T-helper 9 cell (primary cell): ENCODE measurements at regions not wholly inside any gene's neighbourhood (a gene's known extent, or its start where the extent isn't known, plus 50 kb on each side); places are given as distances from the start of the nearest gene placed in this dataset.

ENCODE experiments used
- DNase-seq: peaks from one replicate; pipeline ENCODE4 v3.0.0-alpha.2; 2020

GRCh38 chr1:30310966-30311742 is 412.2 kb downstream of the MATN1 start:
- DNase-seq, result no peak

- DNase-seq, result no peak
Observed at GRCh38 chr1:30307182-30307581, 416.2 kb downstream of the MATN1 start.

DNA sequence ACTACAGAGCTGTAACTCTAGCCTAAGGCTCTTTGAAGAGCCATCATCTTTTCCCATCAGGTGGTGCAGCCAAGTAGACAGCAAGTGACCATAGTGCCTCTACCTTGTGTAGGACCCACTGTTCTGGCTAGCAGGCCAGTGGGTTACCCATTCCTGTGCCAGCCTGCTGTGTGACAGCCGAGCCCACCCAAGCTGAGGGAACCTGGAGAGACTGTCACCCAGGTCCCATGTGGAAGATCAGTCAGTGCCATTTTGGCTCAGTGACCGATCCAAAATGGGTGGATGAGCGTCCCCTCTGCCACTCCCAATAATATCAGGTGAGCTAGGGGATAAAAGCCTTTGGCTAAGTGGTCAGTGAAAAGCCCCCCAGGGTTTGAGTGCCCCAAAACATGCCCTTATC is 417.9 kb downstream of the MATN1 start:
- DNase-seq, result no peak

- no peak for DNase-seq
Observed at GRCh38 chr1:30305061-30305460, 418.3 kb downstream of the MATN1 start.

GRCh38 chr1:30304080-30304479 is 419.3 kb downstream of the MATN1 start:
- no peak for DNase-seq

DNA sequence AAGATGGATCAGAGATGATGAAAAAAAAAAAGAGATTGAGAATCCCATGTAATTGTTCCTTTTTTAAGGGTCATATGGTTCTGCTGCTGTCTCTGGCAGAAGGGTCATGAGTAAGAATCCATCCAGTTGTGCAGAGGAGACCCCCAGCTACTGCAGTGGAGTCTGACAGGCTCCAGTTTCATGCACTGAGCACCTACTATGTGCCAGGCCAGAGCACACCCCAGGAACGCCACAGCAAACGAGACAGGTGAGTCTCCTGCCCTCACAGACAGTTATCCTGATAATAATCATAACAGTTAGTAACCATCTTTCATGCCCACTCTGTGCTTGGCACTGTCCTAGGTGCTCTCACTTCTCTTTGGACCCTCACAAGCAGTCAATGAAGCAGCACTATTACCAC is 420.0 kb downstream of the MATN1 start:
- no peak for DNase-seq

DNA sequence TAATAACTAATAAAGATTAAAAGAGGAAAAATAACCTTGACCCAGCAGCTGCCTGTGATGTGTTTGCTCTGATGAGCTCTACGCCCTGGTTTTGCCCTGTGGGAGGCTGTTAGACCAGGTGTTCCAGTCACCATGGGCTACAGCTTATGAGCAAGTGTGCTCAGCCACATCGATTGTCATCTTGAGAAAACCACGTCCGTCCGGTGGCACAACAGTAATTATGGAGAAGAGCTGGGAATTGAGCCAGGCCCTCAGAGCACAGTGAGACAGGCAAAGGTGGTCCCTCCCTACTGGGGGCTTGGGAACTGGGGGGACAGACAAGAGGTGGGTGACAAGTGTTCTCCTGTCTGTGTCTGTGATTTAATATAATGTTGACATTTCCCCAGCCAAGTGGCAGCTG is 420.5 kb downstream of the MATN1 start:
- no peak for DNase-seq

GRCh38 chr1:30300669-30301068 is 422.7 kb downstream of the MATN1 start:
- DNase-seq, result no peak

- DNase-seq, result no peak
Observed at GRCh38 chr1:30299393-30299792, 424.0 kb downstream of the MATN1 start.

DNA sequence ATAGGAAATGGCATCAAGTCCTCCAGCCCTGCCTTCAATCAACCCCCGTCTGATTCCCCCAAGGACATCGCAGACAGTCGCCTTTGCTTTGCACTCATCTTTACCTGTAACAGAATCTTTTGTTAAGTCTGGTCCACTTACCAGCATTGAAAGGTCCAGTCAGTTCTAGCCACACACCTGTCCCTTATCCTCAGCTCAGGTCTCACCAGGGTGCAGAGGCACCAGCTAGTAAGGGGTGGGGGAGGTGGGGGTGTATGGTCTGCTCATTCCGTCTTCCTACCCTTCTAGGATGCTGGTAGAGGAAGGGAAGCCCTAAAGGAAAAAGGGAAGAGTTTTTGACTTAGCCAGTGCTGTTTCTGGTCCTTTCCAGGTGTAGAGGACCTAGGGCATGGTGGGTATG is 427.7 kb downstream of the MATN1 start:
- no peak for DNase-seq

GRCh38 chr1:30295266-30295665 is 428.1 kb downstream of the MATN1 start:
- DNase-seq, result no peak

DNA sequence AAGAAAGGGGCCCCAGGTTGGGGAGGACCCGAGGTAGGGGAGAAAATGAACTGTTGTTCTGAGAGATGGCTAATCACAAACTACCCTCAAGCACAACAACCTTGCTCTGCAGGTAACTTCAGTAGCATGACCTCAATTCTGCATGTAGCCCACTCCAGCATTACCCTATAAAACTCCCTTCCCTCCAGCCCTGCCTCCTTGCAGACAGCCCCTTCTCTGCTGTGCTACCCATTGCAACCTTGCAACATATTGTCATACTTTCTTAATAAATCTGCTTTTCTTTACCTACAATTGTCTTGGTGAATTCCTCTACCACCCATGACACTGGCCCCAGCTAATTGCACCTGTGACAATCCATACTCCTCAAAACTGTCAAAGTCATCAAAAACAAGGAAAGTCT is 428.9 kb downstream of the MATN1 start:
- DNase-seq, result no peak

- DNase-seq, result no peak
Observed at GRCh38 chr1:30292451-30292850, 430.9 kb downstream of the MATN1 start.

GRCh38 chr1:30291526-30291925 is 431.9 kb downstream of the MATN1 start:
- DNase-seq, result no peak

GRCh38 chr1:30290581-30290980 is 432.8 kb downstream of the MATN1 start:
- DNase-seq, result no peak

DNA sequence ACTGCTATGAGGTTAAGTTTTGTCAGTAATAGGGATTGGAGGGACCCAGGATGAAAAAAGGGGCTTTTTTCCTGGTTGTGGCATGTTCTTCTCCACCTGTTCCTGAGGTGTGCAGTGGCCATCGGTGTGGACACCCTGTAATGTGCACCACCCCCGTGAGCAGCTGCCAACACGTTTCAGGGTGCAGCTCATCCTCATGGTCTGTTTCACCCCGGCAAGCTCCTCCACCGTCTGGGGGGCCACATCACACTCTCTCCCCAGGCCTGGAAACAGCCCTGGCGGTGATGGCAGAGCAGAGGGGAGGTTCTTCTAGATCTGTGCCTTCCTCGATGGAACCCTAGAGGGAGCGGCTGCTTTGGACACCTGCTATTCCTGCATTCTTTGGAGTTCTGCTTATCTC is 435.4 kb downstream of the MATN1 start:
- DNase-seq, result no peak

GRCh38 chr1:30286988-30287839 is 436.2 kb downstream of the MATN1 start:
- DNase-seq, result no peak

- no peak for DNase-seq
Observed at GRCh38 chr1:30286241-30286987, 437.0 kb downstream of the MATN1 start.

DNA sequence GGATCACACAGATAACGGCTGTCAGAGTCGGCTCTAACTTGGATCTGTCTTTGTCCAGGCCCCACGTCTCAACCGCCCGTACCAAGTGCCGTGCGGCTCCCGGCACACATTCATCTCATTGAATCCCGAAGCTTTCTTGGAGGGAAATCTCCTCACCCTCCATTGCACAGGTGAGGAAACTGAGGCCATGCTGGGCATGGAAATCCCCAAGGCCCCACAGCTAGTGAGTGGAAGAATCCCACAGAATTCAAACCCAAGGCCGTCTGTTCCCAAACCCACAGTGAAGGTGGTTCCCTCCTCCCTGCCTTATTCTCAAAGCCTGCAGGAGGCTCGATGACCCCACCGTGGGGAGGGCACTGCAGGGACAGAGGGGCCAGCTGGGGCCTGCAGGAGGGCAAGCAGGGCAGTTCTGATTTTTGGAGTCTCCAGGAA is 437.9 kb downstream of the MATN1 start:
- no peak for DNase-seq

- no peak for DNase-seq
Observed at GRCh38 chr1:30284728-30285475, 438.5 kb downstream of the MATN1 start.

- no peak for DNase-seq
Observed at GRCh38 chr1:30284226-30284625, 439.2 kb downstream of the MATN1 start.

DNA sequence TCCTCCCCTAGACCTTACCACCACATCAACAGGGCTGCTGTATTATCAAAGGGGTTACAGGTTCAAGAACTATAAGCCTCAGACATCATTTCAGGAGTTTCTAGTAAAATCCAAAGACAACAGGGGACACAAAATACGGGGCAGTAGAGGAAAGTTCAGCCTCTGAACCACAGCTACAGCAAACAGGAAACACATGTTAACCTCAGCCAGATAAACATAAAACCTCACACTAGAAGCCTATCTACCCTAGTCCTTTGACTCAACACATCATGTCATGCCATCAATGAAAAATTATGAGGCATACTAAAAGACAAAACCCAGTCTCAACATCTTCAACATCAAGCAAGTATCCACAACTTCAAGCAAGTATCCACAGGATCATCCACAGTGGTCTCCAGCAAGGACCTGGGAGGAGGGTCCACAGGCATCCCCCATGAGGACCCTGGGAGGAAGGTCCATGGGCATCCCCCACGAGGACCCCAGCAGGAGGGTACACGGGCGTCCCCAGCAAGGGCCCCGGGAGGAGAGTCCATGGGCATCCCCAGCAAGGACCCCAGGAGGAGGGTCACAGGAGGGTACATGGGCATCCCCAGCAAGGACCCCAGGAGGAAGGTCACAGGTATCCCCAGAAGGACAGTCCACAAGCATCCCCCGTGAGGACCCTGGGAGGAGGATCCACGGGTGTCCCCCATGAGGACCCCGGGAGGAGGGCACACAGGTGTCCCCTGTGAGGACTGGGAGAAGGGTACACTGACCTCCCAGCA is 440.0 kb downstream of the MATN1 start:
- DNase-seq, result no peak
